ENCODE measurements at regions not wholly inside any gene's neighbourhood (a gene's known extent, or its start where the extent isn't known, plus 50 kb on each side); places are given as distances from the start of the nearest gene placed in this dataset.
"Not testable (repeated sequence)": the region's sequence is repeated elsewhere in the genome, so short reads cannot be mapped to it uniquely, and the experiment has no call there.

DNA sequence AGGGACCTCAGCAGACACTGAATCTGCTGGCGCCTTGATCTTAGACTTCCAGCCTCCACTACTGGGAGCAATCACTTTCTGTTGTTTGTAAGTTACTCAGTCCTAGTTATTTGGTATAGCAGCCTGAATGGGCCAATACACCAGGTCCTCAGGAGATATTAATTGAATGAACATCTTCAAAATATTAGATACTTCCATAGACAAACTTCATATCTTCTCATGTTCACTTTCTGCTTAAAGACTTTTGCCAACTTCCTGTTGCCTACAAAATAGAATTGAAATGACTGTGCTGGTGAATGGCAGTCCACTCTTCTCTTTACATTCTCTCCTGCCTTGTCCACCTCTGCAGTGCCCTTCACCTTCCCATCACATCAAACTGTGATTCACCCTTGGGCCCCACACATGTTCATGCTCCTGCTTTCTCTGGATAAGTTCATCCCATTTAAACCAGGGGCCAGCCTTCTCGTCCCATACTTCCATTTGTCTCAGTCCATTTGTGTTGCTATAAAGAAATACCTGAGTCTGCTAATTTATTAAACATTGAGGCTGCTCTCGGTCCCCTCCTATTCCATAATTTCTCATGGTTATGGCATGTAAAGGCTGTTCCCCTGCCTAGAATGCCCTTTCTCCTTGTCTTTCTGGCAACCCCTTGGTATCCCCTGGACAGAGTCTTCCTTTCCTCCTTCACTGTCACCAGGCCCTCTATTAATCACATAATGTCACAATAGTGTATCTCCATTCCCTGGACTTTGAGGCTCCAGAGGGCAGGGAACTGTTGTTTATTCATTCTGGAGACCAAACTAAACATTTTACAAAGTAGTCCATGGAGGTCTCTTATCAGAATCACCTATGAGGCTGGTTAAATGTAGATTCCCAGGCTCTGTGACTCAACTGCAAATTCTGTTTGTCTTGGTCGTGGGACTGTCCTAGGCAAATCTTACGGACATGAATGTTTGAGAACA, 148.3 kb upstream of the TMEM170B start:
- no peak for DNase-seq (ENCODE audit: low read depth, low spot score)
- H3K27ac ChIP-seq, result no peak overlapping the region

DNA sequence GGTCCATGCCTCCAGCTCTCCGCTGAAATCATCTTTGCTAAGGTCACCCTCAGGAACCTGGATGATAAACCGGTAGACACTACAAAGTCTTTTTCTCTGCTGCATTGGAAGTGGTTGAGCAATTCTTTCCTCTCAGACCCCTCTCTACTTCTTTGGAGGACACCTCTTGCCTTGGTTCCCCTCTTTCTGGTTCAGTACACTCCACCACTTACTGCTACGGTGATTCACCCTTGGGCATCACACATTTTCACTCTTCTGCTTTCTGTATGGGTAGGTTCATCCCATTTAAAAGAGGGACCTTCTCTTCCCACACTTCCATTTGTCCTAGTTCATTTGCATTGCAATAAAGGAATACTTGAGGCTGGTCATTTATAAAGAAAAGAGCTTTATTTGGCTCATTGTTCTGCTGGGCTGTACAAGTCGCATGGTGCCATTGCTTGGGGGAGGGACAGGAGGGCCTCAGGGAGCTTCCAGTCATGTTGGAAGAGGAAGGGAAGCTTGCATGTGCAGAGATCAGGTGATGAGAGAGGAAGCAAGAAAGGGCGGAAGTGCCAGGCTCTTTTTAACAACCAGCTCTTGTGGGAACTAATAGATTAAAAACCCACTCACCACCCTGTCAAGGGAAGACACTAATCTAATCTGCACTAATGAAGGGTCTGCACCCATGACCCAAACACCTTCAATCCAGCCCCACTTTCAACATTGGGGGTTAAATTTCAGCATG, 149.7 kb upstream of the TMEM170B start:
- no peak for DNase-seq (ENCODE audit: low read depth, low spot score)
- H3K27ac ChIP-seq, result no peak overlapping the region

DNA sequence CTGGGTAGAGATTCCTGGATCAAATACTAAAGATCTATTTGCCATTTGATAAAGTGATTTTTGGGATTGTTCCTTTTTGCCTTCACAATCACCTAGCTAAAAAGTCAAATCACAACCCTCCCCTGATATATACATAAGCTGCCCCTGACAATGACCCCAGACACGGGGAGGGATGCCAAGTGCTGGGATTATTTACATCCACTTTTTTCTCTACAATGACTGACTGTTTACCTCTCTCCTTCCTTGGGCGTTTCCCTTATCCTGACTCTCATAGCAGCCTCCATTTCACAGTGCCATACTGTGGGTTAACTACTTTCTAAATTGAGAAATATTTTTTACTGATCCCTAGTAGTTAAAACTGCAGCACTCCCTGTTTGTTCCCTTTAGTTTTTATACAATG, 150.8 kb upstream of the TMEM170B start:
- DNase-seq (ENCODE audit: low read depth, low spot score), result no peak
- no peak overlapping the region for H3K27ac ChIP-seq

DNA sequence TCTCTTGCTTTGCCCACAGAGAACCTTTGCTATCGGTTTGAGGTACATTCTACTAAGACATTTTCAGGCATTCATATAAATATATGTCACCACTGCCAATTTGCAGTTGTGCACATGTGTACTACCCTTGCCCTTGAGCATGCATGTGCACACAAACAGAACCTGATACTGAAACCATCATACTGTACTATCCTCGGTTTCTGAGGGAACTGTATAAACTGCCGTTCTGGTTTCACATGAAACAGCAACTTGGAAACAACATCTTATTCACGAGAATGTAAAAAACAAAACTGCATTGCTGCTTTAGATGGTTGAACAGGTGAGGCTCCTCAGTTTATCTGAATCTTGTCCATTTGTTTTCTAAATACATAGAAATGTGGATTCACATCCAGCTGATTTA, 151.2 kb upstream of the TMEM170B start:
- no peak overlapping the region for H3K27ac ChIP-seq
- DNase-seq (ENCODE audit: low read depth, low spot score), result no peak

DNA sequence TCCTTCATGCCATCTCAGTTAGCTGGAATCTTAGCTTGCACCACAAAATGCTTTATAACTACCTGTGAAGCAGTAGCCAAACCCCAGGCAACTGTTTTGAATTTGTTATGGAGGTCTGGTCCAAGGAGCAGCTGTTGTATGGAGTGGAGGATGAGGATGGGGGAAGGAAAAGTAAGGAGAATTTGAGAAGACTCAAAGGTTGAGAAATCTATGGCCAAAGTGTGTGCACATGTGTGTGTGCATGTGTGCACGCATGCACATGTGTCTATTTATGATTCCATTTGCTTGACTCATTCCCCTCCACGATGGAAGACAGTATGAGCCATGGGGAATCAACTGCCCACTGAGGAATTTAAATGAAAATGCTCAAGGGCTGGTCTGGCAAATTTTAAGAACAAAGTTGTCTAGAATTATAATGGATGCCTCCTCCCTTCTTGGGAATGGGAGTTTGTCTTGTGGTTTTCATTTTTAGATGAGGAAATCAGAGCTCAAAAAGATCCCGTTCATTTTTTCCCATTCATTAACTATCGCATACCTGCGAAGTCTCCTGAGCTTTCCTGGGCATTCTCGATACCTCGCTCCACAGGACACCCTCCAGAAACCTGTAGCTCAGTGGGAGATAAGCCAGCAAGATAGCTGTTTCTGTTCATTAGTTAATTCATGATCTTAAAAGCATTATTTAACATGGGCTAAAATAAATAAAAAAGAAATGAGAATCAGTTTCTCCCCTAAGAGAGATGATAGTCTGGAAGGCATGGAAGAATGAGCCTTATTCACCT, 152.3 kb upstream of the NEDD9 start:
- H3K27ac ChIP-seq, result no peak overlapping the region
- no peak for DNase-seq (ENCODE audit: low read depth, low spot score)

DNA sequence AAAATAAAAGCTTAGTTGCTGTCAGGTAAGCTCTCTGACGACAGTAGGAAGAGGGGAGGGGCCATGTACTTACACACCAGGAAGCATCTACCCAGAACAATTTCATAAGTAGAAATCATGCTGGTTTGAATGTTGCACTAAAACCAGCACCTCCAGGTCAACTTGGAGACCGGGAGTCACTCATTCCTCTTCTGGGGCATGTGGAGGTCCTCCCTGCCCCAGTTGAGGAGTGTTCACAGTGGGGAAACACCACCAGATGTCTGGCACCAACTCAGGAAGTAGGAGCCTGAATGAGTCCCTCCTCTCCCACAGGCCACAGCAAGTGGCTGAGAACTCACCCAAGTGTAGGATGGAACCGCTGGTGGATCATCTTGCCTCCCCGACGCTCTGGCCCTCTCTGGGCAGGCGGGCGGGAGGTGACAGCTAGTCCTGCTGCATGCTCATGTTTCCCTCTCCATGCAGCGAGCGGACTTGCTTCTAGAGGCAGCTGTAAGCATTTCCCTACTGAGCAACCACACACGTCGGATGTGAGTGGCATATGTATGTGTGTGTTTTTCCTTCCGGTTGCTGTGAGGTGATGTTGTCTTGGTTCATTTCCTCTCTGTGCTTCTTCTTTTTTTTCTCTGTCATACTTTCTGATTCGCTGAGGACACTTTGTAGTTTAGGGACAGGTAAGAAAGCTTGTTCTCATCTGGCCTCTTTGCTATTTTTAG, 149.5 kb upstream of the NEDD9 start:
- no peak for DNase-seq (ENCODE audit: low read depth, low spot score)
- no peak overlapping the region for H3K27ac ChIP-seq

DNA sequence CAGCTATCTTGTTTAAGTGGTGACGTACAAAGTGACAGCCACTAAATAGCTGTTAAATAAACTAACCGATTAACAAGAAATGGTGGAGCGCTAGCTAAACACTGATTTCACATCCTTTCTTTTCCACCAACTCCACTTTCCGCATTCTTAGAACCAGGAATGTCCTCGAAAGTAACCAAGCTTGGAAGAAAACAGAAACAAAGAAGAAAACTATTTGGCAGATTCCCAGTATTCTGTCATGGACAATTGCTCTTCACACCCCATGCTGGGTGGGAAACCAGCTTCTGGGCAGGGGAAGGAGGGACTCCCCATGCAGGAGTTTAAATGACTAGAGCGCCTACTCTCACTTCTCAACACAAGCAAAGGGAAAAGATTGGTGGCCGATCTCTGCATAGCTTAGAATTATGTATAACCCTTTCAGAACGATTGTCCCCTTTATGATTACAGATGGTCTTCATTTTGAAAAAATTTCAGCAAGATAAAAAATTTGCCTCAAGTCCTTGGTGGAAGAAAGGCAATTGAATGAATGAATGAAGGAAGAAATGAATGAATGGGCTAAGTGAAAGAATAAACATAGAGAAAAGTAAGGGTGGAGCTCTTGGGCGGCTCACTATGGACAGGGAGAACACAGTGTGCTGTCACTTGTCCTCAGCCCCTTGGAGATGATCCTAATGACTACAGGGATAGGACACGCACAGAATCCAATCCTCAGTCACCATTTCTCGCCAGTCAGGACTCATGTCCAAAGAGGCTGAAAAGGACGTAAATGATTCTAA, 148.7 kb upstream of the NEDD9 start:
- no peak for DNase-seq (ENCODE audit: low read depth, low spot score)
- H3K27ac ChIP-seq, result no peak overlapping the region

DNA sequence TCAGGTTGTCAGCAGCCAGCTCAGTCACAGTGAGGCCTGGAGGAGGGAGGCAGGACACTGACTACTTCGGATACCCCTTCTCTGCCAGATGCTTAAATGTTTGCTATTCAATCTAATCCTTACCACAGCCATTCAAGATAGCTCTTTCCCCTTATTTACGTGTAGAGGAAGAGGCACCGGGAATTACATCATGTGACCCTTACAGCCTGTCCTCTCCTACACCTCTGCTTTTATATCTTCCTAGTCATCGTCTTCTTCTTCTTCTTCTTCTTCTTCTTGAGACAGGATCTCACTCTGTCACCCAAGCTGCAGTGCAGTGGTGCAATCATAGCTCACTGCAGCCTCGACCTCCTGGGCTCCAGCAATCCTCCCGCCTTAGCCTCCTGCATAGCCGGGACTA, 148.1 kb upstream of the NEDD9 start:
- no peak for DNase-seq (ENCODE audit: low read depth, low spot score)
- H3K27ac ChIP-seq, result no peak overlapping the region

DNA sequence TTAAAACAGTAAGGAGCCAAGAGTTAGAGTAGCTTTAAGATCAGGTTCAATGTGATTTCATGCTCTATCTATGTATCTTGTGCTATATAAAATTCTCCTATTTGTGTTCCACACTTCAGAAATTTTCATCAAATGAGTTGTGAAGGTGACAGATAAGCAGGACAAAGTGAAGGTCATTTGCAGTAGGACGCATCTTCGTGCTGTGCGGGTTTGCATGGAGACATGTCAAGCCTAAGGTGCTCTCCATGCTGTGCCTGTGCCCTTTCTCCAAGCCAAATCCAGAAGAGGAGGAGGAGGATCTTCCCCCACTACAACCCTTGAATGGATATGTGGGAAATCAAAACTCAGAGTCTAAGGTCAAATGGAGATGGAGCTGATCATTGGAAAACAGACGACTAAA, 147.3 kb upstream of the NEDD9 start:
- DNase-seq (ENCODE audit: low read depth, low spot score), result no peak
- H3K27ac ChIP-seq, result no peak overlapping the region

DNA sequence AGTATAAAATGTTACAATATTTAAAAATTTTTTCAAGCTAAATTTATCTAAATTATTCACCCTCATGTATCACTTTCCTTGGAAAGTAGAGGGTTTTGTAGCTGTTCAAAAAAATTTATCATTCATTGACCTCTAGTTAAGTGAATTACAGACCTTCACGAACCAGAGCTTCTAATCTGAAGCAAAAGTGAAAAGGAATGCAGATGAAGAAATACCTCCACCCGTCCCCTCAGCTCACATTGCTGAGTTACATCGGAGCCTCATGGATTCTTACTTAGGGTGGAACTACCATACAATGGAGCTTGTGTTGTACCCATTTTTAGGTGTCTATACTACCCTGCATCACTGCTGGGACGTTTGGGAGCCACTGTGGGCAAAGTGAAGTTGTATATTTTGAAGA, 146.2 kb upstream of the NEDD9 start:
- no peak overlapping the region for H3K27ac ChIP-seq
- DNase-seq (ENCODE audit: low read depth, low spot score), result no peak

DNA sequence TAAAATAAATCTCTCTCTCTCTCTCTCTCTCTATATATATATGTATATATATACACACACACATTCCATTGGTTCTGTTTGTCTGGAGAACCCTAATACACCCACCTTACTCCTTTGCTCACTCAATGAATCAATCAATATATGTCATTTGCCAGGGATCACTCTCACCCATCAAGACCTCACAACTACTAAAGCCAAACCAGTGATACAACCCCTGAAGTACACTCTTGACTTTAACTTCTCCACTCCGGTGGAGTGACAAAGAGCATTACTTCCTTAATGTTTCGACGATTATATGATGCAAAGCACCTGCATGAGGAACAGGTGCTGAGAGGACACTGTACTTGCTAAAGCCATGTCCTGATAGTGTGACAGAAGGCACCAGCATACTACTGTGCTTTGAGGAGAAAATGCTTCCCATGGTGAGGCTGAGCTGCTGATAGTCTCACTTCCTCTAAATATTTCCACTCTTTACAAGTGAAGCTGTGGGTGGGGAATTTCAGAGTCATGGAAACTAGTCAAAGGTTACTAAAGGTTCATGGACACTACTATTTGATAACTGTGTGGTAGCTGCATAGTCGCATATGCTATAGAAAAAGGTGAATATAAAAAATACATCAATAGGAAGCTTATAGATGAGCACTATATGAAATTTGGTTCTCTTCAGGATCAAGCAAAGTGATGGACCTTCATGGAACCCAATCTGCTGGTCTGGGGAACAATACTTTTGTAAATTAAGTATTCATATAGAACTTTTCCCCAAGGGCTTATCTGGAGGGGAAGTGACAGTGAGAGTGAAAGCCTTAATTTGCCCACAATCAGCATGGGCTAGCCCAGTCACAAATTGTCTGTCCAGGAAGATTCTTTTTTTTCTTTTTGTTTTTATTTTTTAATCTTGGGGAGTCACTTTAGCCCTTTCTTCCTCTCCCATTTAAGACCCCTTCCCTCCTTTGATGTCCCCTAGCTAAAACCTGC, 141.9 kb upstream of the NEDD9 start:
- no peak for DNase-seq (ENCODE audit: low read depth, low spot score)
- H3K27ac ChIP-seq, result no peak overlapping the region

DNA sequence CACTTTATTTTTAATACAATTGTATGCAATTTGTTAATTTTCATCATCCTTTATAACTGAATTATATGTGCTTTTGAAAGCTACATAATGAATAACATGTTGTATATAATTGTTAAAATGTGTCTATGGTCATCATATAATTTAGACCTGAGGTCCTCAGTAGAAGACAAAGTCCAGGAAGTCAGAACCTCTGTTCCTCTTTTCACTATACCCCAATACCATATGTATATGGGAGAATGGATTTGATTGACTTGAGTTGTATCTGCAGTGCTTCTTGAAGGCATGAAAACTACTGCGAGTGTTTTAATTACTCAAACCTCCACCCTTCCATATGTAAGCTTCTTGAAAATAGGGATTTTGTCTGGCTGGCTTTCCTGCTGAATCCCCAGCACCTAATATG, 140.7 kb upstream of the NEDD9 start:
- H3K27ac ChIP-seq, result no peak overlapping the region
- DNase-seq (ENCODE audit: low read depth, low spot score), result no peak

DNA sequence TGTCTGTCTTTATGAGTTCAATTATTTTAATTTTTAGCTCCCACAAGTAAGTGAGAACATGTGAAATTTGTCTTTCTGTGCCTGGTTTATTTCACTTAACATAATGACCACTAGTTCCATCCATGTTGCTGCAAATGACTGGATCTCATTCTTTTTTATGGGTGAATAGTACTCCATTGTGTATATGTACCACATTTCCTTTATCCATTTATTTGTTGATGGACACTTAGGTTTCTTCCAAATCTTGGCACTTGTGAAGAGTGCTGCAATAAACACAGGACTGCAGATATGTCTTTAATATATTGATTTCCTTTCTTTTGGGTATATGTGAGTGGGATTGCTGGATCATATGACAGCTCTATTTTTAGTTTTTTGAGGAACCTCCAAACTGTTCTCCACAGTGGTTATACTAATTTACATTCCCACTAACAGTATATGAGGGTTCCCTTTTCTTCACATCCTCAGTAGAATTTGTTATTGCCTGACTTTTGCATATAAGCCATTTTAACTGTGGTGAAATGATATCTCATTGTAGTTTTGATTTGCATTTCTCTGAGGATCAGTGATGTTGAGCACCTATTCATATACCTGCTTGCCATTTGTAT, 139.8 kb upstream of the NEDD9 start:
- not testable (repeated sequence) for DNase-seq (ENCODE audit: low read depth, low spot score); H3K27ac ChIP-seq

DNA sequence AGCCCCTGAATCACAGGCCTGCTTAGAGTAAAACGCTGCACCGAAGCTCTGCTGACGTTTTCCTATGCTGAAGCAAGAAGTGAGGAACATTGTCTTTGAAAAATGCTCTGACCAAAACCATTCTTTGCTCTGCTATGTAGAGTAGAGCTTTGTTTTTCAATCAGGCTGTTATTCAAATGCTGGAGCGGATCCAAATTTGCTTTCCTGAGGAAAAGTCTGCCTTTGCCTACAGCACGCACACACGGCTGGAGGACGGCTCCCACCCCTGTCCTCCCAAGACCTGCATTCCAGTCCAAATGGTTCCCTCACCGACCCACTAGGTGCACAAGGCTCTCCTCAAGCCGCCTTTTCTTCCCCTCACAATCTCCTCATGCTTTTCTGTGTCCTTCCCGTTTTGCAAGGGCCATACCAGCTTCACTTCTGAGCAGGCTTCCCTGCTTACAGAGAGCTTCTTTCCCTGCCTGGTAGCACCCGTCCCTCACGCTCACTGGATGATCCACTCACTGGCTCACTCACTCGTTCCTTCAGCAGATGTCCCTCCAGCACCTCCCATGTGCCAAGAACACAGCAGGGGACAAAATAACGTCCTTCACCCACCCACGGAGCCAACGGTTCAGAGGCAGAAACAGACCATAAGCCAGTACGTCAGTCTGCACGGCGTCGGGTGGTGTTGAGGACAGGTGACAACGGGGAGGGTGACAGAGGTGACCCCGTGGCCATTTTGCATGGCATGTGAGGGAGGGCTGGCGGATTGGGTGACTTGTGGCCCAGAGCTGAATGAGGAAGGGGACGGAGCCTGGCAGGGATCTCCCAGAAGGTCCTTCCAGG, 137.9 kb upstream of the NEDD9 start:
- H3K27ac ChIP-seq, result no peak overlapping the region
- no peak for DNase-seq (ENCODE audit: low read depth, low spot score)

DNA sequence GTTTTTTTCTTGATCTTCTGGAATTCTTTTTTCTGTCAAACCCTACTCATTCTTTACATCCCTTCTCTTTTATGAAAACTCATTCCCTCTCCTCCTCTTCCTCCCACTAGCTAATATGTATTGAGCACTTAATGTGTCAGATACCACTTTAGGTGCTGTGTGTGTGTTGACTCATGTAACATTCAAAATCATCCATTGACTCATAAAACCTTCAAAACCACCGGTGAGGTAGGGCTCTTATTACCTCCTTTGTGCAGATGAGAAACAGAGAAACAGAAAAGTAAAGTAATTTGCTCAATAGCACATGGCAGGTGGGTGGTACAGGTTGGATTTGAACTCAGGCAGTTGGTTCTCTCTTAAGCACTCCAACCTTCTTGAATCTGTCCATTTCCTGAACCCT, 136.3 kb upstream of the NEDD9 start:
- DNase-seq (ENCODE audit: low read depth, low spot score), result peak; percentile 74
- H3K27ac ChIP-seq, result peak overlapping the region; percentile 51

DNA sequence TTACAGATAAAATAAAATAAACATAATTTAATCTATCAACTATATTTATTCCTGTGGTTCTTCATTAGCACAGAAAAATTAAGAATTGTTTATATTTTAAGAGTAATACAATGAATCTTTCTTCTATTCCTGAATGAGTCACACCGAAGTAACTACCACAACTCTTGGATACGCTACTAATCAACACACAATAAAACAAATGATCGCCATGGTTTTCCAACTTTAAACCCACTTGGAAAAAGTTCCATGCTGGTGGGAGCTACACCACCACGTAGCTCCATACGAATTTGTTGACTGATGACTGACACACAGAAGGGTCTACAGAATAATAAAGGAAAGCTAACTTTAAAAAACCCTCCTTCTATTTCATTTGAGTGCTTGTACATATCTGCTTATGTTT, 135.8 kb upstream of the NEDD9 start:
- peak overlapping the region; percentile 51 for H3K27ac ChIP-seq

DNA sequence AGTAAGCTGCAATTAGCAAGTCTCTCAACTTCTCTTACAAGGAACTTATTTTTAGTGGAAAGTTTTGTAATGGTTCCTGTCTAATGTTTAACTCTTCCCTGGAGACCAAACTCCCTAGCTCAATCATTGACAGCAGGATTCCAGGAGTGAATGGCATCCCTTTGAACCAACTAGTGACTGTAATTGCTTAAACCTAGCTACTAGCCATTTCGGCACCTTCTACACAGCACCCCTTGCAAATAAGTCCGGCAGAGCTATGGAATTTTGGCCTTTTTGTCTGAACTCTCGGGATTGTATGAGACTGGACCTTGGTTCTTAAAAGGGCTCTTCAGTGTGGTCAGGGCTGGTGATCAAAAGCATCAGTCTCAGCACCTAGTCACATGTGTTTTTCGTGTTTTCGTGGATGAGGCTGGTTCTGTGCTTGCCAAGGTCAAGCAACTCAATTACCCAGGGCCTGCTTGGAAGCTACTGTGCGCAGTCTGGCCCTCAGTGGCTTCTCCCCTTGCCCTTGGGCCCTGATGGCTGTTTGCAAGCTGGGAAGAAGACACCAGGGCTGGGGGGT, 135.3 kb upstream of the NEDD9 start:
- DNase-seq (ENCODE audit: low read depth, low spot score), result no peak
- peak overlapping the region; percentile 51 for H3K27ac ChIP-seq

More for the DNA sequence above, 135.8 kb upstream of the NEDD9 start:
- no peak for DNase-seq (ENCODE audit: low read depth, low spot score)

Data from epithelial cell of prostate (primary cell).